Panc1 (cell line): ENCODE measurements at regions not wholly inside any gene's neighbourhood (a gene's known extent, or its start where the extent isn't known, plus 50 kb on each side); places are given as distances from the start of the nearest gene placed in this dataset.

Experiments used
- POLR2AphosphoS5 ChIP-seq: IDR thresholded peaks from 2 replicates; pipeline ENCODE4 v1.6.1; 2012; ENCODE audit warnings: mild to moderate bottlenecking, low read depth, low read length, moderate library complexity
- TF ChIP-seq, protein P1 (sequence below): fragments of 450-650 bp; IDR thresholded peaks from 2 replicates; pipeline ENCODE4 v1.5.1; 2017; ENCODE audit warnings: mild to moderate bottlenecking
- TF ChIP-seq, protein P2 (sequence below), 2 experiments: IDR thresholded peaks; 2 replicates each; pipeline ENCODE4 v1.6.1; 2011 to 2012; ENCODE audit warnings: low read depth in 2 of 2, control low read depth in 1 of 2, low read length in 1 of 2, mild to moderate bottlenecking in 1 of 2, moderate library complexity in 1 of 2; ENCODE audit not compliant: insufficient read depth in 1 of 2

DNA sequence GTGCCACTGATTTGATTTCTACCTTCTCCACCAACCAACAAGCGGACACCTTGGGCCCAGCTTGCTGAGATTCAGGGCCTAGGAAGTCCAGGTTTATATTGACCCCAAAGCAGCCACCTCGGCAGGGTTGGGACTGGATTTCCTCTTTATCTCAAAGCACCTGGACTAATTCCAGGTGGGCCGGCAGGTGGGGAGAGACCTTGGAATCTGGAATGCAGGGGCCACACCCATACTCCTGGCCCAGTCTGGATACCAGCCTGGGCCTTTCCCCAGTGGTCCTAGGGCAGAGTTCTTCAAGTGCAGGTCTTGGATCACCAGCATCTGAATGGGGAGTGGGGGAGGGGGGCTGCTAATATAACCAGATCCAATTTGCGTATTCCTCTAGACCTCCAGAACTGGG is 93.1 kb downstream of the PCDH1 start:
- TF ChIP-seq, protein P1, sequence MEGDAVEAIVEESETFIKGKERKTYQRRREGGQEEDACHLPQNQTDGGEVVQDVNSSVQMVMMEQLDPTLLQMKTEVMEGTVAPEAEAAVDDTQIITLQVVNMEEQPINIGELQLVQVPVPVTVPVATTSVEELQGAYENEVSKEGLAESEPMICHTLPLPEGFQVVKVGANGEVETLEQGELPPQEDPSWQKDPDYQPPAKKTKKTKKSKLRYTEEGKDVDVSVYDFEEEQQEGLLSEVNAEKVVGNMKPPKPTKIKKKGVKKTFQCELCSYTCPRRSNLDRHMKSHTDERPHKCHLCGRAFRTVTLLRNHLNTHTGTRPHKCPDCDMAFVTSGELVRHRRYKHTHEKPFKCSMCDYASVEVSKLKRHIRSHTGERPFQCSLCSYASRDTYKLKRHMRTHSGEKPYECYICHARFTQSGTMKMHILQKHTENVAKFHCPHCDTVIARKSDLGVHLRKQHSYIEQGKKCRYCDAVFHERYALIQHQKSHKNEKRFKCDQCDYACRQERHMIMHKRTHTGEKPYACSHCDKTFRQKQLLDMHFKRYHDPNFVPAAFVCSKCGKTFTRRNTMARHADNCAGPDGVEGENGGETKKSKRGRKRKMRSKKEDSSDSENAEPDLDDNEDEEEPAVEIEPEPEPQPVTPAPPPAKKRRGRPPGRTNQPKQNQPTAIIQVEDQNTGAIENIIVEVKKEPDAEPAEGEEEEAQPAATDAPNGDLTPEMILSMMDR = no peak
- TF ChIP-seq, protein P2, sequence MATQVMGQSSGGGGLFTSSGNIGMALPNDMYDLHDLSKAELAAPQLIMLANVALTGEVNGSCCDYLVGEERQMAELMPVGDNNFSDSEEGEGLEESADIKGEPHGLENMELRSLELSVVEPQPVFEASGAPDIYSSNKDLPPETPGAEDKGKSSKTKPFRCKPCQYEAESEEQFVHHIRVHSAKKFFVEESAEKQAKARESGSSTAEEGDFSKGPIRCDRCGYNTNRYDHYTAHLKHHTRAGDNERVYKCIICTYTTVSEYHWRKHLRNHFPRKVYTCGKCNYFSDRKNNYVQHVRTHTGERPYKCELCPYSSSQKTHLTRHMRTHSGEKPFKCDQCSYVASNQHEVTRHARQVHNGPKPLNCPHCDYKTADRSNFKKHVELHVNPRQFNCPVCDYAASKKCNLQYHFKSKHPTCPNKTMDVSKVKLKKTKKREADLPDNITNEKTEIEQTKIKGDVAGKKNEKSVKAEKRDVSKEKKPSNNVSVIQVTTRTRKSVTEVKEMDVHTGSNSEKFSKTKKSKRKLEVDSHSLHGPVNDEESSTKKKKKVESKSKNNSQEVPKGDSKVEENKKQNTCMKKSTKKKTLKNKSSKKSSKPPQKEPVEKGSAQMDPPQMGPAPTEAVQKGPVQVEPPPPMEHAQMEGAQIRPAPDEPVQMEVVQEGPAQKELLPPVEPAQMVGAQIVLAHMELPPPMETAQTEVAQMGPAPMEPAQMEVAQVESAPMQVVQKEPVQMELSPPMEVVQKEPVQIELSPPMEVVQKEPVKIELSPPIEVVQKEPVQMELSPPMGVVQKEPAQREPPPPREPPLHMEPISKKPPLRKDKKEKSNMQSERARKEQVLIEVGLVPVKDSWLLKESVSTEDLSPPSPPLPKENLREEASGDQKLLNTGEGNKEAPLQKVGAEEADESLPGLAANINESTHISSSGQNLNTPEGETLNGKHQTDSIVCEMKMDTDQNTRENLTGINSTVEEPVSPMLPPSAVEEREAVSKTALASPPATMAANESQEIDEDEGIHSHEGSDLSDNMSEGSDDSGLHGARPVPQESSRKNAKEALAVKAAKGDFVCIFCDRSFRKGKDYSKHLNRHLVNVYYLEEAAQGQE (IDR thresholded peaks at IDR 0.05; ENCODE audit: insufficient read depth in 1 of 2, low read depth in 2 of 2, low read length in 1 of 2) = no peak
- no peak for TF ChIP-seq POLR2AphosphoS5
